BJ (cell line): ENCODE measurements at regions not wholly inside any gene's neighbourhood (a gene's known extent, or its start where the extent isn't known, plus 50 kb on each side); places are given as distances from the start of the nearest gene placed in this dataset.

Experiments used
- CTCF ChIA-PET: fragments of 350-600 bp; formaldehyde crosslinking; extraction: SDS; loops from one replicate; lab custom pipeline; 2021; ENCODE audit warnings: antibody characterized with exemption, inconsistent platforms; lab: Yijun Ruan, JAX
- POLR2A ChIA-PET: fragments of 300-600 bp; sonication (Branson Sonifier 250); formaldehyde crosslinking; extraction: SDS; loops from one replicate; lab custom pipeline; 2021; ENCODE audit warnings: antibody characterized with exemption; lab: Charles Lee
- DNase-seq: peaks from one replicate; pipeline ENCODE4 v3.0.0-alpha.2; 2011; ENCODE audit warnings: low read depth
- H3K27me3 ChIP-seq: 2 replicates; pipeline ENCODE4 v1.6.0; 2011; ENCODE audit warnings: low read length; ENCODE audit not compliant: control insufficient read depth, insufficient read depth
- H3K36me3 ChIP-seq: 2 replicates; pipeline ENCODE4 v1.5.1; 2011; ENCODE audit warnings: low read length; ENCODE audit not compliant: control insufficient read depth, insufficient read depth
- H3K4me3 ChIP-seq: 2 replicates; pipeline ENCODE4 v1.5.1; 2011; ENCODE audit warnings: low read depth, mild to moderate bottlenecking, control low read depth, low read length
- TF ChIP-seq, protein P1 (sequence below): IDR thresholded peaks from 2 replicates; pipeline ENCODE4 v1.5.1; 2011; ENCODE audit warnings: low read depth, mild to moderate bottlenecking, control low read depth, inconsistent platforms, low read length, moderate library complexity; ENCODE audit not compliant: insufficient read depth

DNA sequence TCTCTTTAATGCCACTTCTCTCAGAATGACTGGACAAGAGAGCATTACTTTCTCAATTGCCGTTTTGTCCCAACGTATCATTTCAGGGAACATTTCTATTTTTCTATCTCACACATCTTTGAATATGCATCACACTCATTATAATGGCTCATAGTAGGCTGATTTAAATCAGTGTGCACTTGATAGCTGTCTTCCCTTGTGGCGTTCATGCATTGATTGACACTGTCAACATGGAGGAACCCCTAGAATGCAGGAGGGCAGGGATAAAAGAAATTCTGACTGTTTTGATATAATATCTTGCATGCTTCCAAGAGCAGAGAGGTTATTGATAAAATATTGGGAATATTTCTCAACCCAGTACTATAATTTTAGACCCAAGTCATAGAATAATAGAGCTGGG lies 1528.9 kb upstream of the FLRT2 start:
- no peak for DNase-seq

DNA sequence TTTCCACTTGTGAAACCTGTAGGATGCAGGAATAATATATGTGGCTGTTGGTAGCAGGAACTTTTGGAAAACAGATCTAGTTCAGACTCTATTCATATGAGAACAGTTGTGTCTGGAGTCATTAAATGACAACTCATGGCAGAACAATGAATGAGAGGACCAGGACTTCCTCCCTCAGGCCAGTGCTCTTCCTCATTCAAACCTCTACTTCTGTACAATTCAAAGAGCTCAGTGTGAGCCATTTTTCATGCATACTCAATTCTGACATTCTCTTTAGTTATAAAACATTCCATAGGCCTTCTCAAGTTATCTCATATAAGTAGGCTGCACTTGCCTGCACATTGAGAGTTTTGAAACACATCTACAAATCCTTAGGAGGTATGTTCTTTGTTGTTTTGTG lies 1526.6 kb upstream of the FLRT2 start:
- Histone ChIP-seq H3K4me3 (no peak overlapping the region), H3K27me3 (no peaks in the 10 kb centered on the region), H3K36me3 (no peaks in the 10 kb centered on the region)
- ChIA-PET CTCF (interaction anchor here (1.1 kb wide), 1 partner anchor 13 kb away, joined by 5 read pairs; no protein-coding TSS in a partner anchor), POLR2A (no interaction called here)
- TF ChIP-seq, protein P1, sequence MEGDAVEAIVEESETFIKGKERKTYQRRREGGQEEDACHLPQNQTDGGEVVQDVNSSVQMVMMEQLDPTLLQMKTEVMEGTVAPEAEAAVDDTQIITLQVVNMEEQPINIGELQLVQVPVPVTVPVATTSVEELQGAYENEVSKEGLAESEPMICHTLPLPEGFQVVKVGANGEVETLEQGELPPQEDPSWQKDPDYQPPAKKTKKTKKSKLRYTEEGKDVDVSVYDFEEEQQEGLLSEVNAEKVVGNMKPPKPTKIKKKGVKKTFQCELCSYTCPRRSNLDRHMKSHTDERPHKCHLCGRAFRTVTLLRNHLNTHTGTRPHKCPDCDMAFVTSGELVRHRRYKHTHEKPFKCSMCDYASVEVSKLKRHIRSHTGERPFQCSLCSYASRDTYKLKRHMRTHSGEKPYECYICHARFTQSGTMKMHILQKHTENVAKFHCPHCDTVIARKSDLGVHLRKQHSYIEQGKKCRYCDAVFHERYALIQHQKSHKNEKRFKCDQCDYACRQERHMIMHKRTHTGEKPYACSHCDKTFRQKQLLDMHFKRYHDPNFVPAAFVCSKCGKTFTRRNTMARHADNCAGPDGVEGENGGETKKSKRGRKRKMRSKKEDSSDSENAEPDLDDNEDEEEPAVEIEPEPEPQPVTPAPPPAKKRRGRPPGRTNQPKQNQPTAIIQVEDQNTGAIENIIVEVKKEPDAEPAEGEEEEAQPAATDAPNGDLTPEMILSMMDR, result no peak
- no peak for DNase-seq

More for the DNA sequence above, 1528.9 kb upstream of the FLRT2 start:
- CTCF ChIA-PET, result interaction anchor here (0.5 kb wide), 1 partner anchor 145 kb away, joined by 3 read pairs; no protein-coding TSS in a partner anchor
- TF ChIP-seq, protein P1, result no peak
- H3K36me3 ChIP-seq, result no peaks in the 10 kb centered on the region
- no peak overlapping the region for H3K4me3 ChIP-seq
- H3K27me3 ChIP-seq, result no peaks in the 10 kb centered on the region
- POLR2A ChIA-PET, result no interaction called here

DNA sequence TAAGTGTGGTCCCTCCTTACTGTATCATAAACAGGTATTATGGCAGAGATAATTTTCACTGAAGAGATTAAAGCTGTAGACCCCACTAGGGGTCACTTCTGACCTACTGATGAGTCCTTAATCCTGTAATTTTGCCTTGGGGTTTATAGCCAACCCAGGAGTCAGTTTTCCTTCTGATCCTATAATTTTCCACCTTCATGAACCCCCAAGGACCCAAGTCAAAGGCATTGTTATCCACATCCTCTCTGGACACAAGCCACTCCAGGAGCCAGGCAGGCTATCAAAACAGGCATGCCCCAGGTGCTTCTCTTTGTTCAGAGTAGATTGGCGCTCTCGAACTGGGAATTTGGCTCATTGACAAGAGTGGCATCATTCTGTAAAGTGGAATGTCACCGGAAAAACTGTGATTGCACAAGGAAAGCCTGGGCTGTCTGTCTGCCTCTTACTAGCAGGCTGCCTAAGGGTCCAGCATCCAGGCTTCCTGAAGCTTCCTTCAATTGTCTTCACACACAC lies 1523.2 kb upstream of the FLRT2 start:
- CTCF ChIA-PET, result no interaction called here
- no peaks in the 10 kb centered on the region for H3K36me3 ChIP-seq
- TF ChIP-seq, protein P1, result no peak
- H3K4me3 ChIP-seq, result no peak overlapping the region
- POLR2A ChIA-PET, result no interaction called here
- DNase-seq, result no peak
- no peaks in the 10 kb centered on the region for H3K27me3 ChIP-seq

DNA sequence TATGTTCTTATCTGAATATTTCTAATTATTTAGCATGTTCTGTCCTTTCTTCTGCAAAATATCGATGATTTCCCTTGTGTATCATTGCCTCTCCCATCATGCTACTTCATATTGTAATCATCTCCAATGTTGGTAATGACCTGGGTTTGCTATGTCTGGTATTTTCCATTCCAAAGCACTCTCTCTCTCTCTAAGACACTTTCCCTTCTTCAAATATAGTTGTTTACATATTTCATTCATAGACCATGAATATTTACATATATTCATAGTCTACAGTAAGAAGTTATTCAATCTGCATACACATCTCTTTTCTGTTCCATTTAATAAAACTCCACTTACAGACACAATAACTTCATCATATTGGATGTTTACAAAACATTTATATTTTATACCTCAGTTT lies 1516.5 kb upstream of the FLRT2 start:
- TF ChIP-seq, protein P1, result no peak
- ChIA-PET POLR2A (no interaction called here), CTCF (no interaction called here)
- Histone ChIP-seq H3K36me3 (no peaks in the 10 kb centered on the region), H3K27me3 (no peaks in the 10 kb centered on the region), H3K4me3 (no peak overlapping the region)
- DNase-seq, result no peak

DNA sequence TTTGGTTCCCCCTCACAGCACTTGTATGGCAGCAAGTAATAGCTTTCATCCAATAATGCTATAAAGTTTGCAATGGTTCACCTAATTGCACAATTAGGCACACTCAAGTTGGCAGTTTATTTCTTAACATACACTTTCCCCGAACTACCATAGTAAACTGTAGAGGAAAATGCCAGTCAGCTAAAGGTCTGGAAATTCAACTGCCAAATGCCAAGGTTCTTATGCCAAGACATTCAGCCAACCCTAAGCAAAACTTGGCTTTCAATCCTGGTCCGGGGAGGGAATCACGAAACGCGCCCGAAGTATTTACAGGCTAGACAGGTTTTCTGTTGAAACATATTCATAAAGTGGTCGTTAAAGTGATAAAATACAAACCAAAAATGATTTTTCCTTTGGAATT lies 1512.4 kb upstream of the FLRT2 start:
- Histone ChIP-seq H3K27me3 (no peaks in the 10 kb centered on the region), H3K4me3 (no peak overlapping the region), H3K36me3 (no peaks in the 10 kb centered on the region)
- POLR2A ChIA-PET, result no interaction called here
- CTCF ChIA-PET, result no interaction called here
- DNase-seq, result no peak
- TF ChIP-seq, protein P1, result no peak
